GM10266 (cell line): ENCODE measurements at regions not wholly inside any gene's neighbourhood (a gene's known extent, or its start where the extent isn't known, plus 50 kb on each side); places are given as distances from the start of the nearest gene placed in this dataset.

Experiments used
- DNase-seq: peaks from one replicate; pipeline ENCODE4 v3.0.0; 2012; ENCODE audit errors: extremely low spot score
- CTCF ChIP-seq: IDR thresholded peaks from 2 replicates; pipeline ENCODE4 v1.5.1; 2012; ENCODE audit warnings: mild to moderate bottlenecking, low read depth; ENCODE audit not compliant: control insufficient read depth, insufficient read depth; ENCODE audit errors: missing control alignments

GRCh38 chr13:39209731-39210531 is 171.7 kb downstream of the NHLRC3 start:
- TF ChIP-seq CTCF = no peak
- no peak for DNase-seq

- TF ChIP-seq CTCF = no peak
- no peak for DNase-seq
These were observed 172.8 kb downstream of the NHLRC3 start for GRCh38 chr13:39210961-39211534.

- DNase-seq = no peak
These were observed 177.7 kb downstream of the NHLRC3 start for GRCh38 chr13:39215971-39216370.

GRCh38 chr13:39217471-39217870 is 179.2 kb downstream of the NHLRC3 start:
- no peak for TF ChIP-seq CTCF
- DNase-seq = no peak

More at GRCh38 chr13:39215971-39216370, 177.7 kb downstream of the NHLRC3 start:
- TF ChIP-seq CTCF = no peak

- DNase-seq = no peak
- no peak for TF ChIP-seq CTCF
These were observed 186.5 kb downstream of the NHLRC3 start for GRCh38 chr13:39224671-39225240.

- DNase-seq = no peak
- TF ChIP-seq CTCF = no peak
These were observed 187.6 kb downstream of the NHLRC3 start for GRCh38 chr13:39225860-39226259.

GRCh38 chr13:39226359-39226758 is 188.1 kb downstream of the NHLRC3 start:
- no peak for DNase-seq
- TF ChIP-seq CTCF = no peak
